K562 (cell line): ENCODE measurements at regions not wholly inside any gene's neighbourhood (a gene's known extent, or its start where the extent isn't known, plus 50 kb on each side); places are given as distances from the start of the nearest gene placed in this dataset.

ENCODE experiments used
- CHCHD3 ChIP-seq: fragments of 250-450 bp; sonication (Bioruptor Pico); IDR thresholded peaks from 2 replicates; pipeline ENCODE4 v2.1.2; 2022; ENCODE audit warnings: mild to moderate bottlenecking
- MEIS2 ChIP-seq: fragments of 450-650 bp; IDR thresholded peaks from 2 replicates; pipeline ENCODE4 v1.6.1; 2014; ENCODE audit warnings: mild to moderate bottlenecking; ENCODE audit not compliant: partially characterized antibody
- MXI1 ChIP-seq: IDR thresholded peaks from 2 replicates; pipeline ENCODE4 v1.6.1; 2011; ENCODE audit warnings: low read depth, mild to moderate bottlenecking, improper control_type of control experiment, low read length

DNA sequence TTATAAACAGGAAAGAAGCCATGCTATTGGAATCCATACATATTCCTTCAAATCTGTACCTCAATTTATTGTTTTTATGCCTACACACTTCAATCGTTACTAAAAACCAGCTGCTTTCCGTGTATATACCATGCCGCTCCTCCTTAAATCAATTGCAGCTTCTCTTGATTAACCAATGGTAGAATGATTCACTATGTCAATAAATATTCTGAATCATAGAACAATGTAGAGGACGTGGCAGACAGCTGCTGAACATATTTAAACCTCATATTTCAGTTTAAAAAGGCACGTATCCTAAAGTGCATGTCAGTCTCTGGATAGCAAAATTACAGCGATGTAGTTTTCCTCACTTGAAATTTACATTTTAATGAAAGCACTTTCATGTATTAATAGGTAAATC is 100.4 kb downstream of the MRPL39 start:
- TF ChIP-seq MEIS2, result no peak
- TF ChIP-seq MXI1, result no peak
- no peak for TF ChIP-seq CHCHD3
